Vagina (tissue), 2 donors: ENCODE measurements at regions not wholly inside any gene's neighbourhood (a gene's known extent, or its start where the extent isn't known, plus 50 kb on each side); places are given as distances from the start of the nearest gene placed in this dataset.

Experiments
- CTCF ChIP-seq, 3 experiments: fragments of 450-650 bp in 2 of 3; fragments of 200-600 bp in 1 of 3; sonication (generic) in 1 of 3; IDR thresholded peaks; one replicate each; pipeline ENCODE4 v1.5.1; 2017 to 2019; ENCODE audit warnings: antibody characterized with exemption in 3 of 3, mild to moderate bottlenecking in 2 of 3, moderate library complexity in 2 of 3
- POLR2A ChIP-seq, 2 donors: fragments of 450-650 bp; IDR thresholded peaks; one replicate each; pipeline ENCODE4 v1.6.1; 2017; ENCODE audit warnings: antibody characterized with exemption in 2 of 2, mild to moderate bottlenecking in 2 of 2, moderate library complexity in 2 of 2
- POLR2AphosphoS5 ChIP-seq, 2 donors: sonication (generic); formaldehyde crosslinking; IDR thresholded peaks; one replicate each; pipeline ENCODE4 v1.9.0; 2017; ENCODE audit warnings: antibody characterized with exemption in 2 of 2, mild to moderate bottlenecking in 2 of 2, low read depth in 1 of 2; ENCODE audit not compliant: insufficient read depth in 1 of 2

- no peak for TF ChIP-seq POLR2AphosphoS5 (IDR thresholded peaks at IDR 0.05; ENCODE audit: insufficient read depth in 1 of 2, low read depth in 1 of 2)
- no peak for TF ChIP-seq CTCF (IDR thresholded peaks at IDR 0.05)
- TF ChIP-seq POLR2A (IDR thresholded peaks at IDR 0.05), result no peak
These were observed 123.6 kb upstream of the IPO9 start for GRCh38 chr1:201705389-201705788.
